Vagina (tissue), 2 donors: ENCODE measurements at regions not wholly inside any gene's neighbourhood (a gene's known extent, or its start where the extent isn't known, plus 50 kb on each side); places are given as distances from the start of the nearest gene placed in this dataset.

Experiments used
- POLR2A ChIP-seq, 2 donors: fragments of 450-650 bp; IDR thresholded peaks; one replicate each; pipeline ENCODE4 v1.6.1; 2017; ENCODE audit warnings: antibody characterized with exemption in 2 of 2, mild to moderate bottlenecking in 2 of 2, moderate library complexity in 2 of 2
- TF ChIP-seq, protein P1 (sequence below), 3 experiments: fragments of 450-650 bp in 2 of 3; fragments of 200-600 bp in 1 of 3; sonication (generic) in 1 of 3; IDR thresholded peaks; one replicate each; pipeline ENCODE4 v1.5.1; 2017 to 2019; ENCODE audit warnings: antibody characterized with exemption in 3 of 3, mild to moderate bottlenecking in 2 of 3, moderate library complexity in 2 of 3

DNA sequence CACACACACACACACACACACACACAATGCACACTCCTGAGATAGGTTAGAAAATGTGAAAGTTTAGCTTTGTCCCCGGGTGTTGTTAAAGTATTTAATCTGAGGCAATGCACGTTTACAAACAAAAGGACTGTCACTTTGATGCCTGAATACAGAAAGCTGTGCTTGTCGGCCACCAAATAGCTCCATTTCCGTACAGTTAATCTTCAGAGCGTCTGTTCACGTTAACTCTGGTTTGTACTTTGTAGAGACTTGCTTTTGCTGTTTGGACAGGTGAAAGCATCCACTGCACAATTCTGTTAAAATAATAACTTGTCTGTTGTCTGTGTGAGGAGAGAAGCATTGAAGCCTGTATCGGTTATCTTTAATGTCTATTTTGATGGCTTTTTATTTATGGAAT is 267.8 kb downstream of the FGF9 start:
- TF ChIP-seq, protein P1, sequence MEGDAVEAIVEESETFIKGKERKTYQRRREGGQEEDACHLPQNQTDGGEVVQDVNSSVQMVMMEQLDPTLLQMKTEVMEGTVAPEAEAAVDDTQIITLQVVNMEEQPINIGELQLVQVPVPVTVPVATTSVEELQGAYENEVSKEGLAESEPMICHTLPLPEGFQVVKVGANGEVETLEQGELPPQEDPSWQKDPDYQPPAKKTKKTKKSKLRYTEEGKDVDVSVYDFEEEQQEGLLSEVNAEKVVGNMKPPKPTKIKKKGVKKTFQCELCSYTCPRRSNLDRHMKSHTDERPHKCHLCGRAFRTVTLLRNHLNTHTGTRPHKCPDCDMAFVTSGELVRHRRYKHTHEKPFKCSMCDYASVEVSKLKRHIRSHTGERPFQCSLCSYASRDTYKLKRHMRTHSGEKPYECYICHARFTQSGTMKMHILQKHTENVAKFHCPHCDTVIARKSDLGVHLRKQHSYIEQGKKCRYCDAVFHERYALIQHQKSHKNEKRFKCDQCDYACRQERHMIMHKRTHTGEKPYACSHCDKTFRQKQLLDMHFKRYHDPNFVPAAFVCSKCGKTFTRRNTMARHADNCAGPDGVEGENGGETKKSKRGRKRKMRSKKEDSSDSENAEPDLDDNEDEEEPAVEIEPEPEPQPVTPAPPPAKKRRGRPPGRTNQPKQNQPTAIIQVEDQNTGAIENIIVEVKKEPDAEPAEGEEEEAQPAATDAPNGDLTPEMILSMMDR (IDR thresholded peaks at IDR 0.05), result no peak
- TF ChIP-seq POLR2A (IDR thresholded peaks at IDR 0.05), result no peak
